H1 (cell line): ENCODE measurements at regions not wholly inside any gene's neighbourhood (a gene's known extent, or its start where the extent isn't known, plus 50 kb on each side); places are given as distances from the start of the nearest gene placed in this dataset.

Experiments used
- ASH2L ChIP-seq: fragments of 200-600, 300-600 bp; sonication (generic); IDR thresholded peaks from one replicate; pipeline ENCODE4 v1.7.1; 2017; ENCODE audit warnings: low read length
- BACH1 ChIP-seq: IDR thresholded peaks from 2 replicates; pipeline ENCODE4 v1.6.1; 2012; ENCODE audit warnings: low read length, improper control_type of control experiment
- CHD7 ChIP-seq: fragments of 300-600 bp; sonication (generic); IDR thresholded peaks from 2 replicates; pipeline ENCODE4 v1.7.1; 2012; ENCODE audit warnings: low read length, moderate library complexity, mild to moderate bottlenecking, inconsistent platforms; ENCODE audit not compliant: insufficient replicate concordance
- POLR2AphosphoS5 ChIP-seq: IDR thresholded peaks from 2 replicates; pipeline ENCODE4 v1.6.1; 2011; ENCODE audit warnings: low read depth, low read length

GRCh38 chr7:96589038-96589437 is 120.6 kb downstream of the SEM1 start (continued):
- no peak for TF ChIP-seq CHD7
- no peak for TF ChIP-seq ASH2L
- TF ChIP-seq POLR2AphosphoS5: no peak
- TF ChIP-seq BACH1: no peak
